ENCODE measurements at regions not wholly inside any gene's neighbourhood (a gene's known extent, or its start where the extent isn't known, plus 50 kb on each side); places are given as distances from the start of the nearest gene placed in this dataset.

DNA sequence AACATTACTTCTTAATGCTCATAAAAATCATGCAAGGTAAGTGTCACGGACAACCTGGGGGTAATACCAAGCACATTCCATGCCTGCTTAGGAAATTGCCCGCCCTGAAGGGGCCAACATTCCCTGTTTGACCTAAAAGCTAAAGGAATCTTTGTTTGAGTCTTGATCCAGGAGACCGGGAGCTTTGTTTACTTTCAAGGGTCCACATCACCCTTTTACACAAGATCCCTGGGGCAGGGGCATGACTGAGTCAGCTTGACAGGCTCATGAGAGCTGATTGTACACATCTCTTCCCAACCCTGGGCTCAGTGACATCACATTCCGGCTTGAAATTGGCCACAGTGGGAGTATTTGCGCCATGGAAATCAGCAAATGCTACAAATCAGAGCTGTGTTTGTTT, 248.1 kb upstream of the HABP2 start:
- TF ChIP-seq POLR2AphosphoS5 (IDR thresholded peaks at IDR 0.05; ENCODE audit: low read depth, low read length) (no peak), POLR2A (IDR thresholded peaks at IDR 0.05; ENCODE audit: low read depth, low read length) (no peak), TAF1 (IDR thresholded peaks at IDR 0.05; ENCODE audit: low read depth, low read length) (no peak)

All from GM12891 (cell line).